ENCODE measurements at regions not wholly inside any gene's neighbourhood (a gene's known extent, or its start where the extent isn't known, plus 50 kb on each side); places are given as distances from the start of the nearest gene placed in this dataset.

DNA sequence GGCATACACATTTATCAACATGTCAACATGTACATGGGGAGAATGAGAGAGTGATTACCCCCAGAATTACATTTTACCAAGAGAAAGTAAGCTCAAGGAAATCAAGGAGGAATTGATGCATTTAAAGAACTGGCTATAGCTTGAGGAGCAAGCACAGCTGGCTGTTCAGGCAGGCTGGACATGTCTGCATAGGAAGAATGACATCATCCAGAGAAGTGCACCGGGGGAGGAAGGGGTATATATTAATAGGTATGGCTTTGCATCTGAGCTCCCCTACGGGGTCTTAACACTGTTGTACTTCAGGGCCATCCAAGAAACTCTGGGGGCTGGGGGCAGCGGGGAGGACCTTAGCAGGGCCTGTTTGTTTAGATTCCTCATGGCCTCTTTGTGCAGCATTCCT, 222.4 kb upstream of the VCX start:
- TF ChIP-seq TAF1 (IDR thresholded peaks at IDR 0.05; ENCODE audit: borderline replicate concordance, low read depth, low read length) (no peak), POLR2AphosphoS5 (IDR thresholded peaks at IDR 0.05; ENCODE audit: low read depth, low read length) (no peak), POLR2A (IDR thresholded peaks at IDR 0.05; ENCODE audit: low read depth, low read length) (no peak)

Data from GM12892 (cell line).